Stimulated activated naive B cell treated with anti-CD40 and anti-IgM and Interleukin-4, amounts not matched to agents 10 μg/mL and 1 μg/mL and 100 μg/mL, for 72 hours (primary cell): ENCODE measurements at regions not wholly inside any gene's neighbourhood (a gene's known extent, or its start where the extent isn't known, plus 50 kb on each side); places are given as distances from the start of the nearest gene placed in this dataset.

Experiments used
- ATAC-seq, 2 donors: fragments of 150-1000 bp; cut with Tn5 transposase; replicated peaks; 2 replicates each; pipeline ENCODE4 v1.10.0; 2021; ENCODE audit warnings: moderate library complexity in 1 of 2
- DNase-seq: peaks from one replicate; pipeline ENCODE4 v3.0.0; 2021
- H3K27ac Mint-ChIP-seq: one replicate; pipeline ENCODE4 v1.8.0; 2022; ENCODE audit warnings: mild to moderate bottlenecking, mixed read lengths
- H3K27me3 Mint-ChIP-seq, 2 donors: one replicate each; pipeline ENCODE4 v1.8.0; 2022; ENCODE audit warnings: mixed read lengths in 2 of 2
- H3K36me3 Mint-ChIP-seq, 2 donors: one replicate each; pipeline ENCODE4 v1.8.0; 2022; ENCODE audit warnings: mixed read lengths in 2 of 2, mild to moderate bottlenecking in 1 of 2
- H3K4me1 Mint-ChIP-seq, 2 donors: one replicate each; pipeline ENCODE4 v1.8.0; 2022; ENCODE audit warnings: mixed read lengths in 2 of 2, mild to moderate bottlenecking in 1 of 2
- H3K4me3 Mint-ChIP-seq, 2 donors: one replicate each; pipeline ENCODE4 v1.8.0; 2022; ENCODE audit warnings: mild to moderate bottlenecking in 2 of 2, mixed read lengths in 2 of 2, moderate library complexity in 1 of 2
- H3K9me3 Mint-ChIP-seq, 2 donors: one replicate each; pipeline ENCODE4 v1.8.0; 2022; ENCODE audit warnings: mixed read lengths in 2 of 2, mild to moderate bottlenecking in 1 of 2

GRCh38 chr4:35521682-35522081 is 722.6 kb downstream of the ARAP2 start:
- Mint-ChIP-seq H3K27me3 (no peaks in the 10 kb centered on the region), H3K36me3 (no peaks in the 10 kb centered on the region), H3K9me3 (no peaks in the 10 kb centered on the region), H3K4me3 (no peak overlapping the region), H3K4me1 (no peaks in the 10 kb centered on the region), H3K27ac (no peak overlapping the region)
- ATAC-seq, result no peak
- no peak for DNase-seq

GRCh38 chr4:35525192-35525978 is 718.9 kb downstream of the ARAP2 start:
- H3K27ac Mint-ChIP-seq, result no peak overlapping the region

DNA sequence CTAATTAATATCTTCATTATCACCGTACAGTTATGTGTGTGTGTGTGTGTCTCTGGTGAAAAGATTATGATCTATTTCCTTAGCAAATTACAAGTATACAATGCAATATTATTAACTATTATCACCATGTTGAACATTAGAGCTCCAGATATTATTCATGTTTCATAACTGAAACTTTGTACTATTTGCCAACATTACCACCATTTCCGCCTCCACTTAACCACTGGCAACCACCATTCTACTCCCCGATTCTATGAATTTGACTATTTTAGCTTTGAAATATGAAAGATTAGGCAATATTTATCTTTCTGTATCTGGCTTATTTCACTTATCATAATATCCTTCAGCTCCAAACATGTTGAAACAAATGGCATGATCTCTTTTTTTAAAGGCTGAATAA is 717.9 kb downstream of the ARAP2 start:
- no peak for DNase-seq
- no peaks in the 10 kb centered on the region for H3K9me3 Mint-ChIP-seq
- no peak overlapping the region for H3K27ac Mint-ChIP-seq
- no peaks in the 10 kb centered on the region for H3K27me3 Mint-ChIP-seq
- ATAC-seq, result no peak
- no peaks in the 10 kb centered on the region for H3K4me1 Mint-ChIP-seq
- H3K4me3 Mint-ChIP-seq, result no peak overlapping the region
- no peaks in the 10 kb centered on the region for H3K36me3 Mint-ChIP-seq

More at GRCh38 chr4:35525192-35525978, 718.9 kb downstream of the ARAP2 start:
- H3K36me3 Mint-ChIP-seq, result no peaks in the 10 kb centered on the region
- no peaks in the 10 kb centered on the region for H3K4me1 Mint-ChIP-seq
- DNase-seq (no peak), ATAC-seq (peak in 1 of 2 donors; percentile 36)
- H3K27me3 Mint-ChIP-seq, result no peaks in the 10 kb centered on the region
- H3K4me3 Mint-ChIP-seq, result no peak overlapping the region
- no peaks in the 10 kb centered on the region for H3K9me3 Mint-ChIP-seq

GRCh38 chr4:35534962-35535361 is 709.4 kb downstream of the ARAP2 start:
- H3K27ac Mint-ChIP-seq, result no peak overlapping the region
- peaks cover 0 to 3% of the 10 kb centered on the region in 2 donors for H3K9me3 Mint-ChIP-seq
- H3K36me3 Mint-ChIP-seq, result no peaks in the 10 kb centered on the region
- DNase-seq (no peak), ATAC-seq (no peak)
- no peaks in the 10 kb centered on the region for H3K4me1 Mint-ChIP-seq
- H3K4me3 Mint-ChIP-seq, result no peak overlapping the region
- H3K27me3 Mint-ChIP-seq, result no peaks in the 10 kb centered on the region

DNA sequence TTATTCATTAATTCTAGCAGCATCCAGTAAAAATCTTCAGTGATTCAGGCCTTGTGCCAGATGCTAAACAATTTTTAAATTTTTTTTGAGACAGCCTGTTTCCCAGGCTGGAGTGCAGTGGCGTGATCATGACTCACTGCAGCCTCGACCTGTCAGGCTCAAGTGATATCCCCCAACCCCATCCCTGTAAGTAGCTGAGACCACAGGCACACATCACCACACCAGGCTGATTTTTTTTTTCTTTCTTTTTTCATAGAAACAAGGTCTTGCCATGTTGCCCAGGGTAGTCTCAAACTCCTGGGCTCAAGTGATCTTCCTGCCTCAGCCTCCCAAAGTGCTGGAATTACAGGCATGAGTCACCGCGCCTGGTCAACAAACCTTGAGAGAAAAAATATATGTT is 705.5 kb downstream of the ARAP2 start:
- Mint-ChIP-seq H3K27me3 (no peaks in the 10 kb centered on the region), H3K27ac (no peak overlapping the region), H3K4me3 (no peak overlapping the region), H3K9me3 (peaks cover 0 to 2% of the 10 kb centered on the region in 2 donors), H3K36me3 (no peaks in the 10 kb centered on the region), H3K4me1 (no peaks in the 10 kb centered on the region)
- ATAC-seq, result no peak
- no peak for DNase-seq

GRCh38 chr4:35539404-35540055 is 704.8 kb downstream of the ARAP2 start:
- Mint-ChIP-seq H3K4me1 (no peaks in the 10 kb centered on the region), H3K4me3 (no peak overlapping the region), H3K27me3 (no peaks in the 10 kb centered on the region), H3K36me3 (no peaks in the 10 kb centered on the region), H3K9me3 (peaks cover 0 to 2% of the 10 kb centered on the region in 2 donors), H3K27ac (no peak overlapping the region)
- DNase-seq (no peak), ATAC-seq (no peak)

- no peak for DNase-seq
- H3K27ac Mint-ChIP-seq, result no peak overlapping the region
- peaks cover 2 to 5% of the 10 kb centered on the region in 2 donors for H3K9me3 Mint-ChIP-seq
- no peaks in the 10 kb centered on the region for H3K4me1 Mint-ChIP-seq
- peak in 1 of 2 donors; percentile 29 for ATAC-seq
- no peak overlapping the region for H3K4me3 Mint-ChIP-seq
- no peaks in the 10 kb centered on the region for H3K36me3 Mint-ChIP-seq
- H3K27me3 Mint-ChIP-seq, result no peaks in the 10 kb centered on the region
These were observed 703.0 kb downstream of the ARAP2 start for GRCh38 chr4:35541146-35541887.

DNA sequence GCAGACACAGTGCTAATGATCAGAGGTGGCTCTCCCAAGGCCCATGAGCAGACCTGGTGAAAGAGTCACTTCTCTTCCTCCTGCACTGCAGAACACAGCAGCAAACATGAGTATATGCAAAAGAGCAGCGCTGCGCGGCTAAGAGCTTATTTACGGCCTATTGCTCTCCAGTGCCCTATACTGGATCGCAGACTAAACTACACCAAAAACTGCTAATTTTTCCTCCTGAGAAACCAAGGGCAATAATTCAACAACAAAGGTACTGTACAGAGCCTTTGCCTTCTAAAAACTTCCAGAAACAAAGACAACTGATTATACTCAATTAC is 702.5 kb downstream of the ARAP2 start:
- H3K4me1 Mint-ChIP-seq, result no peaks in the 10 kb centered on the region
- H3K9me3 Mint-ChIP-seq, result peaks cover 2 to 5% of the 10 kb centered on the region in 2 donors
- no peaks in the 10 kb centered on the region for H3K36me3 Mint-ChIP-seq
- no peak overlapping the region for H3K4me3 Mint-ChIP-seq
- no peak overlapping the region for H3K27ac Mint-ChIP-seq
- ATAC-seq, result no peak
- DNase-seq, result no peak
- H3K27me3 Mint-ChIP-seq, result no peaks in the 10 kb centered on the region

DNA sequence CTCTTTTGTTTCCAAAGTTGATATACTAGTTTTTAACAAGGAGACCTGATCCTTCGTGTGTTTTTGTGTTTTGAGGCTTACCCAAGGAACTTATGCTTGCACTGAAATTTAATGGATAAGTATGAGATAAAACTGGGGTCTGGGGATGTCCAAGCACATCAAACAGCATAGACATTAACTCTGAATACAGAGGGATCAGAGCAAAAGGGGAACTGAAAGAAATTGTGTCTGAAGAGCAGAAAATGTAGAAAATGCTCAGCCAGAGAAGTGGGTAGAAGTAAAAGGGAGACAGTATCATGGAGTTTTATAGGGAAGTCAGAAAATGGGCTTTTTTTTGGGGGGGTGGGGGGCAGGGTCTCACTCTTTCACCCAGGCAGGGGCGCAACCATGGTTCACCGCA is 695.4 kb downstream of the ARAP2 start:
- Mint-ChIP-seq H3K27ac (no peak overlapping the region), H3K9me3 (peaks cover 2 to 5% of the 10 kb centered on the region in 2 donors), H3K4me1 (no peaks in the 10 kb centered on the region), H3K36me3 (no peaks in the 10 kb centered on the region), H3K4me3 (no peak overlapping the region), H3K27me3 (no peaks in the 10 kb centered on the region)
- no peak for DNase-seq
- ATAC-seq, result no peak

GRCh38 chr4:35556387-35556786 is 687.9 kb downstream of the ARAP2 start:
- Mint-ChIP-seq H3K9me3 (peaks cover 3 to 4% of the 10 kb centered on the region in 2 donors), H3K36me3 (no peaks in the 10 kb centered on the region), H3K27me3 (no peaks in the 10 kb centered on the region), H3K4me3 (no peak overlapping the region), H3K4me1 (no peaks in the 10 kb centered on the region), H3K27ac (no peak overlapping the region)
- ATAC-seq, result no peak
- DNase-seq, result no peak

- Mint-ChIP-seq H3K9me3 (peaks cover 3 to 4% of the 10 kb centered on the region in 2 donors), H3K27ac (no peak overlapping the region), H3K36me3 (no peaks in the 10 kb centered on the region), H3K27me3 (no peaks in the 10 kb centered on the region), H3K4me3 (no peak overlapping the region), H3K4me1 (no peaks in the 10 kb centered on the region)
- no peak for DNase-seq
- no peak for ATAC-seq
These were observed 684.6 kb downstream of the ARAP2 start for GRCh38 chr4:35559559-35560365.

DNA sequence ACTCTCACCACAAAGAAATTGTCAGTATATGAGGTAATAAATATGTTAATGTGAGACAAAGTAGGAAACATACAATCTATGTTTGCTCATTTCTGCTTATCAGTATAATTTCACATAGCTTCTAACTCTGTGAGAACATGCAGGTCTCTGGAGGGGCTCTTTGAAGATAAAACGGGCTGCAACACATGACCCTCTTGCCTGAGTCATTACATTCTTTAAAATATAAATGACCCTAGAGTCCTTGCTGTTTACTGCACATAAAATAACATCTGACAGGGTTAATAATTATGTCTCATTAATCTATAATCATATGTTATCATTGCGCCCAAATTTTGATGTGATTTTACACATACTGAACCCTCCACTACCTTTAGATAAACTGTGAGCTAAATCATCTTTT is 681.5 kb downstream of the ARAP2 start:
- no peak overlapping the region for H3K4me3 Mint-ChIP-seq
- DNase-seq (no peak), ATAC-seq (no peak)
- H3K4me1 Mint-ChIP-seq, result no peaks in the 10 kb centered on the region
- H3K36me3 Mint-ChIP-seq, result no peaks in the 10 kb centered on the region
- peaks cover 3 to 4% of the 10 kb centered on the region in 2 donors for H3K9me3 Mint-ChIP-seq
- no peak overlapping the region for H3K27ac Mint-ChIP-seq
- H3K27me3 Mint-ChIP-seq, result no peaks in the 10 kb centered on the region

DNA sequence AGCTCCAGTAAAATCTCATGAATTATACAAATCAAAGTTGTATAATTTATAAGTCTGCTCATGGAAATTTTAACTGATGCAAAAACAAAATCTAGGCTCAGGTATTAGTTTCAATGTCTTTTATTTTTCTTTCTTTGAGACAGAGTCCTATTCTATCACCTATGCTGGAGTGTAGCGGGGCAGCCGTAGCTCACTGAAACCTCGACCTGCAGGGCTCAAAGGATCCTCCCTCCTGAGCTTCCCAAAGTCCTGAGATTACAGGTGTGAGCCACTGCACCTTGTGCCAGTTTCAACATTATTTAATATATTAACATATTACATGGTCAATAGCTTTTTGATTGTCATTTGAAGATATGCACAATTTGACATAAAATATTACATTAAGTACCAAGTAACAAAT is 678.7 kb downstream of the ARAP2 start:
- DNase-seq (no peak), ATAC-seq (no peak)
- Mint-ChIP-seq H3K27me3 (no peaks in the 10 kb centered on the region), H3K9me3 (peaks cover 0 to 1% of the 10 kb centered on the region in 2 donors), H3K36me3 (no peaks in the 10 kb centered on the region), H3K4me3 (no peak overlapping the region), H3K27ac (no peak overlapping the region), H3K4me1 (no peaks in the 10 kb centered on the region)

GRCh38 chr4:35591035-35591434 is 653.3 kb downstream of the ARAP2 start:
- no peak overlapping the region for H3K4me3 Mint-ChIP-seq
- ATAC-seq, result no peak
- no peaks in the 10 kb centered on the region for H3K27me3 Mint-ChIP-seq
- H3K4me1 Mint-ChIP-seq, result no peaks in the 10 kb centered on the region
- H3K36me3 Mint-ChIP-seq, result no peaks in the 10 kb centered on the region
- H3K27ac Mint-ChIP-seq, result no peak overlapping the region
- no peaks in the 10 kb centered on the region for H3K9me3 Mint-ChIP-seq
- DNase-seq, result no peak
